ENCODE measurements at regions not wholly inside any gene's neighbourhood (a gene's known extent, or its start where the extent isn't known, plus 50 kb on each side); places are given as distances from the start of the nearest gene placed in this dataset.

GRCh38 chr2:6526093-6526824, 339.4 kb downstream of the CMPK2 start:
- DNase-seq (ENCODE audit: low spot score), result no peak

GRCh38 chr2:6531304-6531703, 334.4 kb downstream of the CMPK2 start:
- no peak for DNase-seq (ENCODE audit: low spot score)

GRCh38 chr2:6535572-6535971, 330.1 kb downstream of the CMPK2 start:
- no peak for DNase-seq (ENCODE audit: low spot score)

GRCh38 chr2:6538607-6539006, 327.1 kb downstream of the CMPK2 start:
- no peak for DNase-seq (ENCODE audit: low spot score)

GRCh38 chr2:6545336-6545735, 320.4 kb downstream of the CMPK2 start:
- DNase-seq (ENCODE audit: low spot score), result no peak

GRCh38 chr2:6545795-6546194, 319.9 kb downstream of the CMPK2 start:
- DNase-seq (ENCODE audit: low spot score), result no peak

GRCh38 chr2:6554466-6554865, 311.2 kb downstream of the CMPK2 start:
- DNase-seq (ENCODE audit: low spot score), result no peak

GRCh38 chr2:6556755-6557154, 309.0 kb downstream of the CMPK2 start:
- DNase-seq (ENCODE audit: low spot score), result no peak

GRCh38 chr2:6557737-6558136, 308.0 kb downstream of the CMPK2 start:
- DNase-seq (ENCODE audit: low spot score), result no peak

- DNase-seq (ENCODE audit: low spot score), result no peak
These were observed 302.9 kb downstream of the CMPK2 start for GRCh38 chr2:6562771-6563170.

- no peak for DNase-seq (ENCODE audit: low spot score)
These were observed 301.4 kb downstream of the CMPK2 start for GRCh38 chr2:6564326-6564725.

- no peak for DNase-seq (ENCODE audit: low spot score)
These were observed 291.6 kb downstream of the CMPK2 start for GRCh38 chr2:6574121-6574520.

GRCh38 chr2:6576302-6576701, 289.4 kb downstream of the CMPK2 start:
- DNase-seq (ENCODE audit: low spot score), result no peak

GRCh38 chr2:6577960-6578359, 287.7 kb downstream of the CMPK2 start:
- DNase-seq (ENCODE audit: low spot score), result no peak

- DNase-seq (ENCODE audit: low spot score), result no peak
These were observed 287.3 kb downstream of the CMPK2 start for GRCh38 chr2:6578416-6578815.

GRCh38 chr2:6579281-6579680, 286.4 kb downstream of the CMPK2 start:
- no peak for DNase-seq (ENCODE audit: low spot score)

- DNase-seq (ENCODE audit: low spot score), result no peak
These were observed 284.7 kb downstream of the CMPK2 start for GRCh38 chr2:6580982-6581381.

- DNase-seq (ENCODE audit: low spot score), result no peak
These were observed 276.6 kb downstream of the CMPK2 start for GRCh38 chr2:6589150-6589549.

GRCh38 chr2:6590442-6590841, 275.3 kb downstream of the CMPK2 start:
- no peak for DNase-seq (ENCODE audit: low spot score)

- no peak for DNase-seq (ENCODE audit: low spot score)
These were observed 263.2 kb downstream of the CMPK2 start for GRCh38 chr2:6602471-6602870.

GRCh38 chr2:6605836-6606505, 259.7 kb downstream of the CMPK2 start:
- no peak for DNase-seq (ENCODE audit: low spot score)

GRCh38 chr2:6617794-6618193, 247.9 kb downstream of the CMPK2 start:
- DNase-seq (ENCODE audit: low spot score), result no peak

GRCh38 chr2:6618201-6618600, 247.5 kb downstream of the CMPK2 start:
- DNase-seq (ENCODE audit: low spot score), result no peak

GRCh38 chr2:6623746-6624145, 242.0 kb downstream of the CMPK2 start:
- no peak for DNase-seq (ENCODE audit: low spot score)

All from hematopoietic multipotent progenitor cell treated with erythropoietin and hydrocortisone succinate and interleukin-3 and kit ligand, for 15 days (in vitro differentiated cells).